ENCODE measurements at regions not wholly inside any gene's neighbourhood (a gene's known extent, or its start where the extent isn't known, plus 50 kb on each side); places are given as distances from the start of the nearest gene placed in this dataset.

GRCh38 chr6:105851606-105852005 is 234.5 kb upstream of the PRDM1 start:
- no peak for DNase-seq (ENCODE audit: low read depth in 2 of 3, low spot score in 1 of 3)

GRCh38 chr6:105851113-105851580 is 235.0 kb upstream of the PRDM1 start:
- no peak for DNase-seq (ENCODE audit: low read depth in 2 of 3, low spot score in 1 of 3)

- DNase-seq (ENCODE audit: low read depth in 2 of 3, low spot score in 1 of 3) = no peak
These were observed 235.6 kb upstream of the PRDM1 start for GRCh38 chr6:105850261-105851112.

- DNase-seq (ENCODE audit: low read depth in 2 of 3, low spot score in 1 of 3) = no peak
These were observed 236.4 kb upstream of the PRDM1 start for GRCh38 chr6:105849746-105850145.

GRCh38 chr6:105847433-105847832 is 238.7 kb upstream of the PRDM1 start:
- no peak for DNase-seq (ENCODE audit: low read depth in 2 of 3, low spot score in 1 of 3)

- DNase-seq (ENCODE audit: low read depth in 2 of 3, low spot score in 1 of 3) = no peak
These were observed 241.8 kb upstream of the PRDM1 start for GRCh38 chr6:105844275-105844883.

- no peak for DNase-seq (ENCODE audit: low read depth in 2 of 3, low spot score in 1 of 3)
These were observed 246.9 kb upstream of the PRDM1 start for GRCh38 chr6:105839266-105839665.

- no peak for DNase-seq (ENCODE audit: low read depth in 2 of 3, low spot score in 1 of 3)
These were observed 248.0 kb upstream of the PRDM1 start for GRCh38 chr6:105838171-105838570.

GRCh38 chr6:105836889-105837288 is 249.2 kb upstream of the PRDM1 start:
- no peak for DNase-seq (ENCODE audit: low read depth in 2 of 3, low spot score in 1 of 3)

- DNase-seq (ENCODE audit: low read depth in 2 of 3, low spot score in 1 of 3) = no peak
These were observed 249.8 kb upstream of the PRDM1 start for GRCh38 chr6:105836379-105836778.

- no peak for DNase-seq (ENCODE audit: low read depth in 2 of 3, low spot score in 1 of 3)
These were observed 250.8 kb upstream of the PRDM1 start for GRCh38 chr6:105835373-105835772.

- no peak for DNase-seq (ENCODE audit: low read depth in 2 of 3, low spot score in 1 of 3)
These were observed 251.9 kb upstream of the PRDM1 start for GRCh38 chr6:105833959-105834947.

- no peak for DNase-seq (ENCODE audit: low read depth in 2 of 3, low spot score in 1 of 3)
These were observed 253.8 kb upstream of the PRDM1 start for GRCh38 chr6:105832313-105832761.

- DNase-seq (ENCODE audit: low read depth in 2 of 3, low spot score in 1 of 3) = no peak
These were observed 254.6 kb upstream of the PRDM1 start for GRCh38 chr6:105831311-105832097.

- no peak for DNase-seq (ENCODE audit: low read depth in 2 of 3, low spot score in 1 of 3)
These were observed 260.9 kb upstream of the PRDM1 start for GRCh38 chr6:105825210-105825609.

GRCh38 chr6:105824732-105825131 is 261.4 kb upstream of the PRDM1 start:
- DNase-seq (ENCODE audit: low read depth in 2 of 3, low spot score in 1 of 3) = no peak

GRCh38 chr6:105821777-105822176 is 264.4 kb upstream of the PRDM1 start:
- no peak for DNase-seq (ENCODE audit: low read depth in 2 of 3, low spot score in 1 of 3)

- no peak for DNase-seq (ENCODE audit: low read depth in 2 of 3, low spot score in 1 of 3)
These were observed 265.1 kb upstream of the PRDM1 start for GRCh38 chr6:105821027-105821426.

- no peak for DNase-seq (ENCODE audit: low read depth in 2 of 3, low spot score in 1 of 3)
These were observed 266.4 kb upstream of the PRDM1 start for GRCh38 chr6:105819745-105820144.

GRCh38 chr6:105818505-105818904 is 267.6 kb upstream of the PRDM1 start:
- DNase-seq (ENCODE audit: low read depth in 2 of 3, low spot score in 1 of 3) = no peak

Measured in stimulated activated CD4-positive, alpha-beta T cell treated with anti-CD3 and anti-CD28 coated beads, Interleukin-12 subunit alpha, Interleukin-12 subunit beta, amount 100 ng/mL, for 48 hours (primary cell).